IPS-NIHi11 (cell line): ENCODE measurements at regions not wholly inside any gene's neighbourhood (a gene's known extent, or its start where the extent isn't known, plus 50 kb on each side); places are given as distances from the start of the nearest gene placed in this dataset.

Experiments used
- DNase-seq: peaks from one replicate; pipeline ENCODE4 v3.0.0; 2012; ENCODE audit warnings: mixed read lengths, low spot score

DNA sequence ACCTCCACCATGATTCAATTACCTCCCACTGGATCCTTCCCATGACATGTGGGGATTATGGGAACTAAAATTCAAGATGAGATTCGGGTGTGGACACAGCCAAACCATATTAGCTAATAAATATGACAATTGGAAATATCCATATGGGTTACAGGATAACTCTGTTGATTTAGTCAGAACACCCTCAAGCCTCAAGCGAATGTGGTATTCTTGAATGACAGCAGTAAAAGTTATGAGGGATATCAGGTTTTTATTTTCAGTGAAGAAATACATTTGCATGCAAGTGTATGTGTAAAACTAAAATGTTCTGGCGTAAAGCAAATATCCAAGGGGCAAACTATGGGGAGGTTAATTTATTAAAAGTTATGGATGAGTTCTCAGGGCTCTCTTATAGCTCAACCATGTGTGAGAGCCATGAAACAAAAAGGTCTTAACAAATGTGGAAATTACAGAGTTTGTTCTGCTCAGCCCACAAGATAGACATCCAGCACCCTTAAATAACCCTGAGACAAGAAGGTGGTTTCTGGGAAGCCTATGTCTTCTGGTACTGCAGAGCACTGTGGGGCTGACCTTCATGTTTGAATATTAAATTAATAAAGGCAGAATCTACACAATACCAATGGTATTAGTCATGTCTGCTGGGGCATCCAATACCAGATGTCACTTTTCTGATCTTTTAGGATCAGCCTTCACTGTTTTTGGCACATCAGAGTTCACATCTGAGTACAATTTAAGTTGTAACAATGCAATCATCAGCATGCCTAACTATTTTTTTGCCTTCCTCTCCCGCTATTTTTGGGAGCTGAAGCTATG lies 370.5 kb upstream of the RSPO3 start:
- no peak for DNase-seq

DNA sequence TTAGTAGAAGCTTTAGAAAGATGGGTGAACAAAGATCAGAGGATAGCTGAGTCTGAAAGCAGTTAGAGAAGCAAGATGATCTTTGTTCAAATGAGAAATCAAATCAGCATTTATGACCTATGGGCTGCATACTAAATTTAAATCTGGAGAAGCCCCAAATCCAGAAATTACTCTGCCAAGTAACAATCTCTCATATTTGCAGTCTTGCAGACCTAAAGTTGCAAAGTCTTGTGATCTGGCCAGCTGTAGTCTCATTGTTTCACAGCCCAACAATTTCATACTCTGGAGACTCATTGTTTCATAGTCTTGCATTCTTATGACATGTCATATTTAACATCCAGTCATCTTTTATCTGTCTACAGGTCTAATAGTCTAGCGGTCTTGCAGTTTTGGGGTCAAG lies 364.9 kb upstream of the RSPO3 start:
- DNase-seq: no peak

- DNase-seq: no peak
Measured at GRCh38 chr6:126761854-126762253, 356.6 kb upstream of the RSPO3 start.

DNA sequence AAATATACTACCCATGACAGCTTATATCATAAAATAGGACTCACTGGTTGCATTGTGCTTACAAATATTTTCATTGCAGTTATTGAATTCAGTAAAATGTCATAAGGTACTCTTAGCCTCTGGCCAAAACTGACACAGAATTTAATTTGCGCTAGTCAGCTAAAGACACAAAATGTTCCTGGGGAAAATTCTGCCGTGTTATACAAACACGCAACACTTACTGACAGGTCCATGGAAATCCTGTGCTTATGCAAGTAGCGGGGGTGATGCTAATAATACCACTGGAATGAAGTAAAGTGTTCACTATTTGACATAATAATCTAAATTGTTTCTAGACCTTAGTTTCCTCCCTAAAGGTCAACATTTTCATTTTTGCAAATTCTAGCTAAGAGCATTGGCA lies 354.4 kb upstream of the RSPO3 start:
- no peak for DNase-seq

DNA sequence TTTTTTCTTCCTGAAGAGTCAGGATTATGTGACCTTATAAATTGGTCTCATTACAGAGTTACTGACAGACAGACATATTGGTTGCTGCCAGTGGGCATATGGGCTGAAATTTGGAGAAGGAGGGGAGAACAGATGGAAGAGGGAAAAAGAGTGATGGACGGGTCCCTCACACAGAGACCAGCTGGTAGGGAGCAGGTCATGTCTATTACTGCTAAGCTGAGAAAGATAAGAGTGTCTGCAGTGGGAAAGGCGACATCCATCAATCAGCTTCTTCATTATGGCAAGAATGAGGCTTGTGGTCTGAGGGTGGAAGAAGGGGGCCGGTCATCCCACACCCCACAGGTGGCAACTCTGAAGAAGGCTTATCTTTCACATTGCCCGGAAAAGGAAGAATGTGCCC lies 353.8 kb upstream of the RSPO3 start:
- no peak for DNase-seq

GRCh38 chr6:126766820-126767219 lies 351.7 kb upstream of the RSPO3 start:
- no peak for DNase-seq

DNA sequence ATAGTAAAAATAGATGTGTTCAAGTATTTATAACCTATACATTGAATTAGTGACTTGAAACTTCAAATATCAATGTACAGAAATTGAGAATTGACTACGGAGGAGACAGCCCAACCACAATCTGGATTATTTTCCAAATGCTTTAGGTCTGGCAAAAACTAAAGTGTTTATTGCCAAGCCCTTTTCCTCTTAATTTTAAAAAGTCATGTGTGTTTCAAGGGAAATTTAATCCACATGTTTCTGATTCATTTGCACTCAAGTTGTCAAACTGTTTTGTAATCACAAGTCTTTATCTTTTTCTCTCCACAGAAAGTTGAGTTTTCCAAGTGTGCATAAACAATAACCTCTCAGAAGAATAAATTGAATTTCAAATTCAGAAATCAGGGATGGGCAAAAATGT lies 350.8 kb upstream of the RSPO3 start:
- DNase-seq: no peak

GRCh38 chr6:126770176-126770575 lies 348.3 kb upstream of the RSPO3 start:
- DNase-seq: no peak

GRCh38 chr6:126773112-126773805 lies 345.2 kb upstream of the RSPO3 start:
- DNase-seq: peak; percentile 9

- DNase-seq: no peak
Measured at GRCh38 chr6:126779331-126779730, 339.1 kb upstream of the RSPO3 start.

DNA sequence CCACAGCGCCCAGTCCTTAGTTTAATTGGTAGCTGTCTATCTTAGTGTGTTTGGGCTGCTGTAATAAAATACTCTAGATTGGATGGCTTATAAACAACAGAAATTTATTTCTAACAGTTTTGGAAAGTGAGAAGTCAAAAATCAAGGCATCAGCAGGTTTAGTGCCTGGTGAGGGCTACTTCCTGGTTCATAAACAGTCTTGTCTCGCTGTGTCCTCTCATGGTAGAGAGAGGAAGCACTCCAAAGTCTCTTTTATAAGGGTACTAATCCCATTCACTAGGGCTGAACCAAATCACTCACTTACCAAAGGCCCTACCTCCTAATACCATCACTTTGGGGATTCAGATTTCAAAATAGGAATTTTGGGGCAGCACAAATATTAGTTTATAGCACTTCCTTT lies 336.9 kb upstream of the RSPO3 start:
- DNase-seq: no peak

GRCh38 chr6:126784161-126784790 lies 334.2 kb upstream of the RSPO3 start:
- DNase-seq: no peak

DNA sequence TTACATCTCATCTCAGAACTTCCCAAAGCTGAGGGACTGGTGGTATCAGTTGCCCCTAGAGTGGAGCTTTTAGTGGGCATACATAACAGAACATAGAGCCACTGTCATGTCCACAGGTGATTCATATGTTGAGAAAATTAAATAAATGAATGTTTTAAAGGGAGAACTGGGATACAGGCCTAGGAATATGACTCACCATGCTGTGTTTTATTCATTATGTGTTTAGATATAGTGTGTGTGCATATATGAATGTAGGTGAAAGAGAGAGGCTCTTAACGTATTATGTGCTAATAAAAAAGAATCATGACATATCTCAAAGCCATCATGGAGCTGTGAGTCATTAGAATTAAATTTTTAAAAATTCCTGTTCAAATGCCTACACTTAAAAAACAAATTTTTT lies 332.2 kb upstream of the RSPO3 start:
- DNase-seq: no peak

GRCh38 chr6:126787635-126788034 lies 330.8 kb upstream of the RSPO3 start:
- DNase-seq: no peak

DNA sequence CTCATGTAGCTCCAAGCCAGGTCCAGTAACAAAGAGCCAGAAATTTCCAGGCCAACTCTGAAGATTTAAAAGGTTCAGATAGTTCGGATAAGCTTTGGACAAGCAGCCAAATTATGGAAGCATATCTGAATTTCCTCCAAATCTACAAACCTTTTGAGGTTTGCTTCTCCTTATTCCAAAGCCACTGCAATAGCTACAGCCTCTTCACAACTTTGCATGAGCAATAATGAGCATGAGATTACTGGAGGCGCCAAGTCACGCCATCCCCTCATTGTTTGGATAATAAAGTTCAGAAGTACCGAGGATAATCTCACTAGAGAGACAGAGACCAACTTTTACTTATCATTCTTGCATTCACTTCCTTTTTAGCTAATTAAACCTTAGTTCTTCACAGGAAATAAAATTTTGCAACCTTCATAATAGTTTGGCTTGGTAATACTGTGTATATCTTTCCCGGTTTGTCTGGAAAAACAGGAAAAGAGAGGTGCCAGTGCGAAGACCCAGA lies 329.6 kb upstream of the RSPO3 start:
- DNase-seq: no peak

DNA sequence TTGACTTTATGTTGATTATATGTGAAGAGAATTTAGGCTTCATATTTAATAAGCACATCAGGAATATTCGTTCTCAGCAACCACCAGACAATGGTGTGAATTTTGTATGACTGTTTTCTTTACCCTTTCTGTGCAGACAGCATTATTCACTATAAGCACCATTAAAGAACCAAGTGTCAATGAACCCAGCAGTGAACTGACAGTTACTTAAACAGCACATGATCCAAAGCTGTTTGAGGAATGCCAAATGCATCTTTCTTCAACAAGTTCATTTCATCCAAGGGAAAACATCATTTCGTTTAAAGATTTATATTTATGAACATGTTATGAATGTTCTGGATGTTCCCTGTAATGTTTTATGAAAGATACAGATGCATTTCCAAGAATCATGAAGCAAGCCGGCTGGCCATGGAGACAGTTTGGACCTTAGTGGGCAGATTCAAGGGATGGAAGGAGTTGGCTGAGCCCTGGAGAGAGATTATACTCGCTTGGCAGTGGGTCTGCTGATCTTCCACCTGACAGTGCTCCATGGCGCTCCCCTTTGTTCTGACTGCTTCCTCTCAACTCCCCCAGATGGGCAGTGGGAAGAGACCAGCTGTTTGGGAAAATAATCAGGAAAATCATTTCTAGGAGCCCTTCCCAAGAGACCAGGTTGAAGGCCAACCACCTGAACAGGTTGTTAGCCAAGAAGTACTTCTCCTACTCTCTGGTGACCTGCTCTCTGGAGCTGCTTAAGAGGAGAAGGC lies 326.0 kb upstream of the RSPO3 start:
- no peak for DNase-seq

DNA sequence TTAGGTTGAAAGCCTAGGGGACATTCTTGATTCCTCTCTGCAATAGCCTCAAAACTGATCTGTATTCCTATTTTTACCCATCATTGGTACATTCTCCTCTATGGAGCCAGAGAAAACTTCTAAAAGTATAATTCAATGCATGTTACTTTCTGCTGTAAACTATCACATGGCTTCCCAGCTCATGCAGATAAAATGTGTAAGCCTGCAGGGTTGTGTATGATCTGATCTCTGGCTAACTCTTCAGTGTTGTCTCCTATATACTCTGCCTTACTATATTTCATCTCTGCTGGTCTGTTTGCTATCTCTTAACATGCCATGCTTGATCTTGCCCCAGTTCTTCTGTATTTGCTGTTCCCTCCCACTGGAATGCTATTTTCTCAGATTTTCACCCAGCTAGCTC lies 323.3 kb upstream of the RSPO3 start:
- no peak for DNase-seq

DNA sequence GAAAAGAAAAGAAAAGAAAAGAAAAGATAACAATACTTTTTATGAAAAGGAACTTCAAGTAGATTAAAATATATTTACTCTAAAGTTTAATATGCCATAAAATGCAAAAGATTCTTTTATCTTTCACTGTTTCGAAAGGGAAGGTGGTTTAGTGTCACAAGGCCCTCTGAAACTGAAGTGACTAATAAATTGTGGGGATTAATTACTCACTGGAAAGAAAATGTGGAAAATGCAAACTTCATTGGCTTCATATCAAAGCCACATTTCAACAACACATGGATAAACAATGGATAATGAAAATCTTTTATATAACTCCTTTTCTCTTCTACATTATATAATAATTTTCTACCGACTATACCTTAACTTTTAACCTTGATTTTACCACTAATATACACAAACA lies 320.5 kb upstream of the RSPO3 start:
- DNase-seq: no peak

DNA sequence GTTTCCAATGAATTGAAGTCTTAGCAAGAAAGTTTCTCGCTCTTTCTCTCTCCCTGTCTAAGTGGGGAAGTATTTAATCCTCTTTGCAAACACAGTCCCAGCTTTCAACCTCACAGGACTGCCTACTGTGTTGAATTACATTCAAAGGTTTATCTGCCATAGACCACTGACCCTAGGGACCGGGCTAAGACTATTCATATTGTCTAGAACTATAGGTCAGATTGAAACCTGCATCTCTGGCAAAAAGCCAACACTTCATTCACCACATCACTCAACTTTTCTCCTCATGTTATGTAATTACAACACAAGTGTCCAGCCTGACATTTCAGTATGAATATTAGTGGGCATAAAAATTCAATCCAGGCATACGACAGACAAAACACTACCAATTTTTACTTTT lies 314.7 kb upstream of the RSPO3 start:
- DNase-seq: no peak

DNA sequence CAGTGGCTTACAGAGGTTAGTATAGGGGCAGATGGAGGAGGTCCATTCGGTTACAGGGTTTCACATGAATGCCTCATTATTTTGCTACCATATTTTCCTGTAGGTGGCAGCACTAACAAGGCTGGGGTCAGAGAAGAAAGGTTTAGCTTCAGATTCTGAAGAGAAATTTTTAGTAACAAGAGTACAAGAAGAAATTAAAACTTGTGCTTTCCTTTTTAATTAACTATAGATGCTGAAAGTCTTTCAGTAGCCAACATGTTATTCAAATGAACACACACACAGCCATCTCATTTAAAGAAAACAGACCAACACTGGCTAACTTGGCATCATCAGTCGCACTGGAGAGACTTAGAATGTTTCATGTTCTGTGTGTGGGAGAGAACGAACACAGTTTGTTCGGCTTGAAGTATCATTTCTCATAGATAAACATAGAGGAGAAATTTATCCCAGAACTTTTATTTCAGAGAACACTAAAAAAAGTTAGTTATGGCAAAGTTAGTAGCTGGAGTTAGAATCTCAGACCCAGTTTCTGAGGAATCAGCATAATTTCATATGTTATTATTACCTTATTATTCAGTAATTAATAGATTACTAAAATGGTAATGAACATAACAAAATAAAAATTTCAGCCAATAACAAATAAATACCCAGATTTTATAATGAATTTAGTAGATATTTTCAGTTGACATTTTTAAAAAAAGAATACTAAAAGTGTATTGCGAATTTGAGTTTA lies 314.0 kb upstream of the RSPO3 start:
- peak; percentile 50 for DNase-seq

- no peak for DNase-seq
Measured at GRCh38 chr6:126805861-126806260, 312.6 kb upstream of the RSPO3 start.

GRCh38 chr6:126807876-126808275 lies 310.6 kb upstream of the RSPO3 start:
- DNase-seq: no peak
